ENCODE measurements at regions not wholly inside any gene's neighbourhood (a gene's known extent, or its start where the extent isn't known, plus 50 kb on each side); places are given as distances from the start of the nearest gene placed in this dataset.

- intact Hi-C loops (cut with DNase I; ENCODE audit: low total_unique reads): no loop called here
- Histone ChIP-seq H3K4me1 (no peaks in the 10 kb centered on the region), H3K9me3 (no peaks in the 10 kb centered on the region), H3K36me3 (no peaks in the 10 kb centered on the region), H3K4me3 (no peak overlapping the region), H3K27me3 (replicated peaks in 1 of 7) (no peaks in the 10 kb centered on the region), H3K27ac (no peak overlapping the region)
- no peak for DNase-seq
- TF ChIP-seq POLR2AphosphoS5 (IDR thresholded peaks at IDR 0.05) (no peak), POLR2A (IDR thresholded peaks at IDR 0.05) (no peak), CTCF (IDR thresholded peaks at IDR 0.05 in 8 of 11, conservative IDR thresholded peaks at IDR 0.05 in 3 of 11) (no peak)
- WGBS, 5 donors: 46 to 77% (median 73%) methylated on average over 2 of the region's 2 CpGs
Measured at GRCh38 chr12:93322784-93323183, 54.9 kb upstream of the NUDT4 start.

GRCh38 chr12:93323625-93324329 lies 53.9 kb upstream of the NUDT4 start:
- H3K9me3 ChIP-seq: no peaks in the 10 kb centered on the region
- H3K27me3 ChIP-seq (replicated peaks in 1 of 7): no peaks in the 10 kb centered on the region
- DNase-seq: no peak
- H3K4me1 ChIP-seq: no peaks in the 10 kb centered on the region
- no peak overlapping the region for H3K27ac ChIP-seq
- WGBS, 5 donors: 77 to 91% (median 79%) methylated on average over 5 of the region's 5 CpGs
- TF ChIP-seq POLR2A (IDR thresholded peaks at IDR 0.05) (no peak), POLR2AphosphoS5 (IDR thresholded peaks at IDR 0.05) (no peak), CTCF (IDR thresholded peaks at IDR 0.05 in 8 of 11, conservative IDR thresholded peaks at IDR 0.05 in 3 of 11) (no peak)
- H3K36me3 ChIP-seq: no peaks in the 10 kb centered on the region
- H3K4me3 ChIP-seq: no peak overlapping the region
- intact Hi-C loops (cut with DNase I; ENCODE audit: low total_unique reads): no loop called here

- no peaks in the 10 kb centered on the region for H3K36me3 ChIP-seq
- H3K27ac ChIP-seq: no peak overlapping the region
- no peak overlapping the region for H3K4me3 ChIP-seq
- H3K4me1 ChIP-seq: no peaks in the 10 kb centered on the region
- no peak for TF ChIP-seq POLR2AphosphoS5 (IDR thresholded peaks at IDR 0.05)
- no peak for TF ChIP-seq CTCF (IDR thresholded peaks at IDR 0.05 in 8 of 11, conservative IDR thresholded peaks at IDR 0.05 in 3 of 11)
- no peak for TF ChIP-seq POLR2A (IDR thresholded peaks at IDR 0.05)
- H3K27me3 ChIP-seq (replicated peaks in 1 of 7): no peaks in the 10 kb centered on the region
- no peak for DNase-seq
- intact Hi-C loops (cut with DNase I; ENCODE audit: low total_unique reads): no loop called here
- WGBS, 5 donors: 91 to 98% (median 95%) methylated on average over 7 of the region's 7 CpGs
- H3K9me3 ChIP-seq: no peaks in the 10 kb centered on the region
Measured at GRCh38 chr12:93325855-93326254, 51.9 kb upstream of the NUDT4 start.

Small RNAs in the stretch of these regions (small RNA-seq; reads per million reads assigned to genes)
- 0 reads per million in 4 donors for gene RF00019
- 0 to 0.07 (median 0) reads per million in 4 donors for gene RF00284
- gene RPL41P5: 0 reads per million in 4 donors

All from spleen (tissue), 11 donors.